Prostate gland (tissue), 2 donors: ENCODE measurements at regions not wholly inside any gene's neighbourhood (a gene's known extent, or its start where the extent isn't known, plus 50 kb on each side); places are given as distances from the start of the nearest gene placed in this dataset.

Source experiments
- CTCF ChIP-seq, 4 experiments: fragments of 200-600 bp in 2 of 4; fragments of 450-650 bp in 2 of 4; sonication (generic) in 2 of 4; IDR thresholded peaks; 1 replicate in 3 of 4; 2 replicates in 1 of 4; pipeline ENCODE4 v1.5.1; 2016 to 2019; ENCODE audit warnings: antibody characterized with exemption in 4 of 4, mild to moderate bottlenecking in 2 of 4, moderate library complexity in 2 of 4
- POLR2A ChIP-seq: fragments of 450-650 bp; IDR thresholded peaks from one replicate; pipeline ENCODE4 v1.6.1; 2016; ENCODE audit warnings: antibody characterized with exemption, mild to moderate bottlenecking
- POLR2AphosphoS5 ChIP-seq: sonication (generic); formaldehyde crosslinking; IDR thresholded peaks from one replicate; pipeline ENCODE4 v1.6.1; 2017; ENCODE audit warnings: antibody characterized with exemption

DNA sequence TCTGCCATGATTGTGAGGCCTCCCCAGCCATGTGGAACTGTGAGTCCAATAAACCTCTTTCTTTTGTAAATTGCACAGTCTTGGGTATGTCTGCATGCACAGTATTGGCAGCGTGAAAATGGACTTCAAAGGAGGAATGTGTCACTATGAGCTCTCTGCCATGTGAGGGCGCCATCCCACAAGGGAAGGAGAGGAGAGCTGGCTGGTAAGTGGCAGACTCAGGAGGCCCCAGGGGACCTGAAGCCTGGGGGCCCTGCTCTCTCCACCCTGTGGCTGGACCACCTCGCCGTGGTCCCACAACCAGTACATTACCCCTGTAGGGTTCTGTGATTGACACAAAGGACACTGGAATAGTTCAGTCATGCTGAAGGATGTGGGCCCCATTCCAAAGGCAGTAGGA lies 122.1 kb downstream of the RPIA start:
- no peak for TF ChIP-seq CTCF (IDR thresholded peaks at IDR 0.05)
- TF ChIP-seq POLR2AphosphoS5, result no peak
- TF ChIP-seq POLR2A, result no peak
